WERI-Rb-1 (cell line): ENCODE measurements at regions not wholly inside any gene's neighbourhood (a gene's known extent, or its start where the extent isn't known, plus 50 kb on each side); places are given as distances from the start of the nearest gene placed in this dataset.

Experiments used
- DNase-seq: peaks from one replicate; pipeline ENCODE4 v3.0.0-alpha.2; 2020
- H3K27ac ChIP-seq: fragments of 250-450 bp; sonication (Bioruptor Pico); 2 replicates; pipeline ENCODE4 v1.5.1; 2020; ENCODE audit warnings: mild to moderate bottlenecking, moderate library complexity
- H3K27me3 ChIP-seq: fragments of 250-450 bp; sonication (Bioruptor Pico); 2 replicates; pipeline ENCODE4 v1.5.1; 2021; ENCODE audit warnings: mild to moderate bottlenecking, low read depth, moderate library complexity; ENCODE audit not compliant: insufficient read depth, severe bottlenecking
- H3K36me3 ChIP-seq: fragments of 250-450 bp; sonication (Bioruptor Pico); 2 replicates; pipeline ENCODE4 v1.5.1; 2020; ENCODE audit warnings: mild to moderate bottlenecking, moderate library complexity
- H3K4me3 ChIP-seq: 2 replicates; pipeline ENCODE4 v1.5.1; 2011; ENCODE audit warnings: low read depth, mild to moderate bottlenecking, control low read depth, low read length
- H3K9me3 ChIP-seq: fragments of 250-450 bp; sonication (Bioruptor Pico); 2 replicates; pipeline ENCODE4 v1.5.1; 2021; ENCODE audit warnings: mild to moderate bottlenecking, moderate library complexity; ENCODE audit not compliant: severe bottlenecking
- TF ChIP-seq, protein P1 (sequence below): IDR thresholded peaks from 2 replicates; pipeline ENCODE4 v1.5.1; 2011; ENCODE audit warnings: low read depth, mild to moderate bottlenecking, control low read depth, inconsistent platforms, low read length

DNA sequence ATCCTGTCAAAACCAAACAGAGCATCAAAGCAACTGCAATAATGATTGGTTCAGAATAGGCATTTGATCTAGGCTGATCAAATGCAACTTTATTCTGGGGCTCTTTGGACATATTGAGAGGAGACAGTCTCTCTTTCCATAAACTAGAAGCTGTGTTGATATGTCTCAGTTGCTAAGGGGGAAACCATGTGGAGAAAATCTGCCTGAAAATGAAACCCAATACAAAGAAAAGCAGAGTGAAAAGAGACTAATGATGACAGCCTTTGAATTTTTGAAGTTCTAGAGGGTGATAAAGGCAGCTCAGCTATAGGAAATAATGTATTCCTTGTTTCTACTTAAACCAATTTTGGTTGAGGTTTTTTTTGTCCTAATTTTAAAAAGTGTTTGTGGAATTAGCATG is 941.8 kb upstream of the POT1 start:
- H3K4me3 ChIP-seq, result no peak overlapping the region
- H3K9me3 ChIP-seq, result no peaks in the 10 kb centered on the region
- no peak overlapping the region for H3K27ac ChIP-seq
- H3K27me3 ChIP-seq, result no peaks in the 10 kb centered on the region
- DNase-seq, result no peak
- H3K36me3 ChIP-seq, result no peaks in the 10 kb centered on the region
- TF ChIP-seq, protein P1, sequence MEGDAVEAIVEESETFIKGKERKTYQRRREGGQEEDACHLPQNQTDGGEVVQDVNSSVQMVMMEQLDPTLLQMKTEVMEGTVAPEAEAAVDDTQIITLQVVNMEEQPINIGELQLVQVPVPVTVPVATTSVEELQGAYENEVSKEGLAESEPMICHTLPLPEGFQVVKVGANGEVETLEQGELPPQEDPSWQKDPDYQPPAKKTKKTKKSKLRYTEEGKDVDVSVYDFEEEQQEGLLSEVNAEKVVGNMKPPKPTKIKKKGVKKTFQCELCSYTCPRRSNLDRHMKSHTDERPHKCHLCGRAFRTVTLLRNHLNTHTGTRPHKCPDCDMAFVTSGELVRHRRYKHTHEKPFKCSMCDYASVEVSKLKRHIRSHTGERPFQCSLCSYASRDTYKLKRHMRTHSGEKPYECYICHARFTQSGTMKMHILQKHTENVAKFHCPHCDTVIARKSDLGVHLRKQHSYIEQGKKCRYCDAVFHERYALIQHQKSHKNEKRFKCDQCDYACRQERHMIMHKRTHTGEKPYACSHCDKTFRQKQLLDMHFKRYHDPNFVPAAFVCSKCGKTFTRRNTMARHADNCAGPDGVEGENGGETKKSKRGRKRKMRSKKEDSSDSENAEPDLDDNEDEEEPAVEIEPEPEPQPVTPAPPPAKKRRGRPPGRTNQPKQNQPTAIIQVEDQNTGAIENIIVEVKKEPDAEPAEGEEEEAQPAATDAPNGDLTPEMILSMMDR, result no peak

DNA sequence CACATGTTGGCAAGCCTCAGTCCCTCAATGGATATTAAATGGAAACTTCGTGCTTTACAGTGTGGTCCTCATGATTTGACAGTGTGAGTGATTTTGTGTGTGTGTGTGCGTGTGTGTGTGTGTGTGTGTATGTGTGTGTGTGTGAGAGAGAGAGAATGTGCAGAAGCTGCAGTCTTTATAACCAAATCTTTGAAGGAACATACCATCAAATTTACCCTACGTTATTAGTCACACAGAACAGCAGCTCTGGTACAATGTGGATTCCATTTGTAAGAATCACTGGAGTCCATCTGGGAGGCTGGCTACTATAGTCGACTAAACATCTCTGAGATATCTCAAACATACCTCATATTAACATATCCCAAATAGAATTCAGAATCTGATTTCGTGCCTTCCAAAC is 928.0 kb upstream of the POT1 start:
- TF ChIP-seq, protein P1, result no peak
- H3K27ac ChIP-seq, result no peak overlapping the region
- H3K4me3 ChIP-seq, result no peak overlapping the region
- no peaks in the 10 kb centered on the region for H3K36me3 ChIP-seq
- H3K9me3 ChIP-seq, result no peaks in the 10 kb centered on the region
- no peaks in the 10 kb centered on the region for H3K27me3 ChIP-seq
- no peak for DNase-seq

DNA sequence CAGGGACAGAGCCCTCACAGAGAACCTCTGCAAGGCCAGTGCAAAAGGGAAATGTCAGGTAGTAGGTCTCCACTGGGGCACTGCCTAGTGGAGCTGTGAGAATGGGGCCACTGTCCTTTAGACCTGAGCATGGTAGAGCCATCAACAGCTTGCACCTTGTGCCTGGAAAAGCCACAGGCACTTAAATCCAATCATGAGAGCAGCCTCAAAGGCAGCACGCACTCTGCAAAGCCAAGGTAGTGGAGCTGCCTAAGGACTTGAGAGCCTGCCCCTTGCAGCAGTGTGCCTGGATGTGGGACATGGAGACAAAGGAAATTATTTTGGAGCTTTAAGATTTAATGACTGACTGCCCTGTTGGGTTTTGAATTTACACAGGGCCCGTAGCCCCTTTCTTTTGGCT is 918.5 kb upstream of the POT1 start:
- H3K36me3 ChIP-seq, result no peaks in the 10 kb centered on the region
- TF ChIP-seq, protein P1, result no peak
- no peaks in the 10 kb centered on the region for H3K27me3 ChIP-seq
- H3K27ac ChIP-seq, result no peak overlapping the region
- no peak for DNase-seq
- no peaks in the 10 kb centered on the region for H3K9me3 ChIP-seq
- H3K4me3 ChIP-seq, result no peak overlapping the region

- Histone ChIP-seq H3K27ac (no peak overlapping the region), H3K27me3 (no peaks in the 10 kb centered on the region), H3K36me3 (no peaks in the 10 kb centered on the region), H3K9me3 (no peaks in the 10 kb centered on the region), H3K4me3 (no peak overlapping the region)
- TF ChIP-seq, protein P1, result no peak
- no peak for DNase-seq
Measured at GRCh38 chr7:125847692-125848091, 918.1 kb upstream of the POT1 start.

DNA sequence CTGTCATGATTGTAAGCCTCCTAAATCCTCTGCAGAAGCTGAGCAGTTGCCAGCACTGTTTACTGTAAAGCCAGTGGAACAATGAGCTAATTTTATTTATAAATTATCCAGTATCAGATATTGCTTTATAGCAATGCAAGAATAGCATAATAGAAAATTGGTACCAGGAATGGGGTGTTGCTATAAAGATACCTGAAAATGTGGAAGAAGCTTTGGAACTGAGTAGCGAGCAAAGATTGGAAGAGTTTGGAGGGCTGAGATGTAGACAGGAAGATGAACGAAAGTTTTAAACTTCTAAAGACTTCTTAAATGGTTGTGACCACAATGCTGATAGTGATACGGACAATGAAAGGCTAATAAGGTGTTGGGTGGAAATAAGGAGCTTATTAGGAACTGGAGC is 917.4 kb upstream of the POT1 start:
- no peak overlapping the region for H3K27ac ChIP-seq
- H3K4me3 ChIP-seq, result no peak overlapping the region
- no peaks in the 10 kb centered on the region for H3K9me3 ChIP-seq
- H3K36me3 ChIP-seq, result no peaks in the 10 kb centered on the region
- no peaks in the 10 kb centered on the region for H3K27me3 ChIP-seq
- no peak for DNase-seq
- TF ChIP-seq, protein P1, result no peak

- Histone ChIP-seq H3K36me3 (no peaks in the 10 kb centered on the region), H3K27ac (no peak overlapping the region), H3K9me3 (no peaks in the 10 kb centered on the region), H3K27me3 (no peaks in the 10 kb centered on the region), H3K4me3 (no peak overlapping the region)
- TF ChIP-seq, protein P1, result no peak
- DNase-seq, result no peak
Measured at GRCh38 chr7:125845686-125846085, 916.1 kb upstream of the POT1 start.
